ENCODE measurements at regions not wholly inside any gene's neighbourhood (a gene's known extent, or its start where the extent isn't known, plus 50 kb on each side); places are given as distances from the start of the nearest gene placed in this dataset.

- no peak overlapping the region for H3K4me3 ChIP-seq (ENCODE audit: low read depth, low read length)
- TF ChIP-seq CTCF (IDR thresholded peaks at IDR 0.05; ENCODE audit: low read depth, low read length): no peak
Measured at GRCh38 chr20:60465993-60466686, 507.9 kb downstream of the CDH26 start.

GRCh38 chr20:60466687-60467022 lies 508.4 kb downstream of the CDH26 start:
- TF ChIP-seq CTCF (IDR thresholded peaks at IDR 0.05; ENCODE audit: low read depth, low read length): no peak
- no peak overlapping the region for H3K4me3 ChIP-seq (ENCODE audit: low read depth, low read length)

GRCh38 chr20:60467078-60467477 lies 508.9 kb downstream of the CDH26 start:
- H3K4me3 ChIP-seq (ENCODE audit: low read depth, low read length): no peak overlapping the region
- TF ChIP-seq CTCF (IDR thresholded peaks at IDR 0.05; ENCODE audit: low read depth, low read length): no peak

- H3K4me3 ChIP-seq (ENCODE audit: low read depth, low read length): no peak overlapping the region
- no peak for TF ChIP-seq CTCF (IDR thresholded peaks at IDR 0.05; ENCODE audit: low read depth, low read length)
Measured at GRCh38 chr20:60467771-60468170, 509.5 kb downstream of the CDH26 start.

GRCh38 chr20:60469829-60470228 lies 511.6 kb downstream of the CDH26 start:
- H3K4me3 ChIP-seq (ENCODE audit: low read depth, low read length): no peak overlapping the region
- TF ChIP-seq CTCF (IDR thresholded peaks at IDR 0.05; ENCODE audit: low read depth, low read length): no peak

GRCh38 chr20:60470366-60470765 lies 512.1 kb downstream of the CDH26 start:
- no peak for TF ChIP-seq CTCF (IDR thresholded peaks at IDR 0.05; ENCODE audit: low read depth, low read length)
- H3K4me3 ChIP-seq (ENCODE audit: low read depth, low read length): no peak overlapping the region

- H3K4me3 ChIP-seq (ENCODE audit: low read depth, low read length): no peak overlapping the region
- no peak for TF ChIP-seq CTCF (IDR thresholded peaks at IDR 0.05; ENCODE audit: low read depth, low read length)
Measured at GRCh38 chr20:60473211-60473610, 515.0 kb downstream of the CDH26 start.
